H9 (cell line): ENCODE measurements at regions not wholly inside any gene's neighbourhood (a gene's known extent, or its start where the extent isn't known, plus 50 kb on each side); places are given as distances from the start of the nearest gene placed in this dataset.

Experiments
- DNase-seq: peaks from one replicate; pipeline ENCODE4 v3.0.0-alpha.2; 2017
- H2AFZ ChIP-seq: one replicate; pipeline ENCODE4 v1.6.1; 2013; ENCODE audit warnings: mild to moderate bottlenecking, low read length, control low read depth, moderate library complexity
- H2AK5ac ChIP-seq: 2 replicates; pipeline ENCODE4 v1.6.1; 2013; ENCODE audit warnings: low read length, control low read depth, mixed read lengths; ENCODE audit not compliant: insufficient read length
- H2BK120ac ChIP-seq: one replicate; pipeline ENCODE4 v1.6.1; 2013; ENCODE audit warnings: low read depth, mild to moderate bottlenecking, low read length, control low read depth, inconsistent platforms; ENCODE audit not compliant: poor library complexity, severe bottlenecking
- H2BK12ac ChIP-seq: 2 replicates; pipeline ENCODE4 v1.6.1; 2013; ENCODE audit warnings: low read length, control low read depth, mixed read lengths, low read depth; ENCODE audit not compliant: insufficient read length
- H2BK15ac ChIP-seq: 2 replicates; pipeline ENCODE4 v1.6.1; 2013; ENCODE audit warnings: low read depth, low read length, control low read depth
- H2BK20ac ChIP-seq: one replicate; pipeline ENCODE4 v1.6.1; 2013; ENCODE audit warnings: low read depth, mild to moderate bottlenecking, low read length, control low read depth, inconsistent platforms; ENCODE audit not compliant: poor library complexity, severe bottlenecking
- H2BK5ac ChIP-seq: 2 replicates; pipeline ENCODE4 v1.6.1; 2013; ENCODE audit warnings: low read length, control low read depth, mixed read lengths; ENCODE audit not compliant: insufficient read length
- H3K14ac ChIP-seq: 2 replicates; pipeline ENCODE4 v1.6.1; 2013; ENCODE audit warnings: low read length, control low read depth; ENCODE audit not compliant: insufficient read depth
- H3K18ac ChIP-seq: 2 replicates; pipeline ENCODE4 v1.6.1; 2013; ENCODE audit warnings: low read depth, mild to moderate bottlenecking, mixed read lengths, low read length, control low read depth; ENCODE audit not compliant: insufficient read length
- H3K23ac ChIP-seq: 2 replicates; pipeline ENCODE4 v1.6.1; 2013; ENCODE audit warnings: low read length, control low read depth, mixed read lengths, low read depth; ENCODE audit not compliant: insufficient read length
- H3K23me2 ChIP-seq: 2 replicates; pipeline ENCODE4 v1.6.1; 2013; ENCODE audit warnings: low read depth, mild to moderate bottlenecking, mixed read lengths, low read length, control low read depth; ENCODE audit not compliant: insufficient read length, poor library complexity, severe bottlenecking
- H3K27ac ChIP-seq: 2 replicates; pipeline ENCODE4 v1.5.1; 2013; ENCODE audit warnings: low read length, control low read depth, mixed read lengths, low read depth; ENCODE audit not compliant: insufficient read length
- H3K27me3 ChIP-seq: 2 replicates; pipeline ENCODE4 v1.6.1; 2013; ENCODE audit warnings: low read length, control low read depth, inconsistent platforms; ENCODE audit not compliant: insufficient read depth
- H3K4ac ChIP-seq: 2 replicates; pipeline ENCODE4 v1.6.1; 2013; ENCODE audit warnings: low read depth, mild to moderate bottlenecking, control low read depth, inconsistent platforms, low read length, moderate library complexity
- H3K4me1 ChIP-seq: 2 replicates; pipeline ENCODE4 v1.6.1; 2013; ENCODE audit warnings: low read length, control low read depth, inconsistent platforms; ENCODE audit not compliant: insufficient read depth
- H3K4me2 ChIP-seq: 2 replicates; pipeline ENCODE4 v1.6.1; 2013; ENCODE audit warnings: low read length, control low read depth, mixed read lengths; ENCODE audit not compliant: insufficient read length, insufficient read depth
- H3K56ac ChIP-seq: 2 replicates; pipeline ENCODE4 v1.6.1; 2013; ENCODE audit warnings: low read depth, mild to moderate bottlenecking, mixed read lengths, low read length, control low read depth; ENCODE audit not compliant: insufficient read length
- H3K79me1 ChIP-seq: 2 replicates; pipeline ENCODE4 v1.6.1; 2013; ENCODE audit warnings: low read depth, mild to moderate bottlenecking, moderate library complexity, low read length, control low read depth, inconsistent platforms; ENCODE audit not compliant: insufficient read depth, poor library complexity, severe bottlenecking
- H3K79me2 ChIP-seq: 2 replicates; pipeline ENCODE4 v1.6.1; 2013; ENCODE audit warnings: low read length, control low read depth, inconsistent platforms; ENCODE audit not compliant: insufficient read depth
- H3K9ac ChIP-seq: 2 replicates; pipeline ENCODE4 v1.6.1; 2013; ENCODE audit warnings: low read length, control low read depth, mixed read lengths; ENCODE audit not compliant: insufficient read length; ENCODE audit errors: extremely low read depth
- H3K9me3 ChIP-seq: one replicate; pipeline ENCODE4 v1.6.1; 2013; ENCODE audit warnings: low read depth, low read length, inconsistent platforms; ENCODE audit not compliant: control insufficient read depth
- H3T11ph ChIP-seq: one replicate; pipeline ENCODE4 v1.6.1; 2013; ENCODE audit warnings: mild to moderate bottlenecking, low read length, control low read depth, inconsistent platforms
- H4K20me1 ChIP-seq: one replicate; pipeline ENCODE4 v1.6.1; 2013; ENCODE audit not compliant: control insufficient read depth, insufficient read length, insufficient read depth
- H4K5ac ChIP-seq: 2 replicates; pipeline ENCODE4 v1.6.1; 2013; ENCODE audit warnings: low read depth, mild to moderate bottlenecking, mixed read lengths, low read length, control low read depth; ENCODE audit not compliant: insufficient read length
- H4K8ac ChIP-seq: replicated peaks from 2 replicates; pipeline ENCODE4 v1.6.1; 2013; ENCODE audit warnings: low read length, control low read depth, mixed read lengths, low read depth; ENCODE audit not compliant: insufficient read length
- H4K91ac ChIP-seq: 2 replicates; pipeline ENCODE4 v1.6.1; 2013; ENCODE audit warnings: low read depth, mild to moderate bottlenecking, moderate library complexity, mixed read lengths, low read length, control low read depth; ENCODE audit not compliant: insufficient read length
- H3K27ac Mint-ChIP-seq, 3 experiments: 2 replicates in 2 of 3; 3 replicates in 1 of 3; pipeline ENCODE4 v1.8.0; 2020 to 2021; ENCODE audit warnings: mixed read lengths in 3 of 3, mild to moderate bottlenecking in 1 of 3, moderate library complexity in 1 of 3
- H3K27me3 Mint-ChIP-seq: 2 replicates; pipeline ENCODE4 v1.8.0; 2021; ENCODE audit warnings: low read depth, mild to moderate bottlenecking, moderate library complexity, mixed read lengths
- H3K36me3 Mint-ChIP-seq, 3 experiments: 2 replicates in 2 of 3; 3 replicates in 1 of 3; pipeline ENCODE4 v1.8.0; 2020 to 2021; ENCODE audit warnings: low read depth in 3 of 3, mixed read lengths in 3 of 3; ENCODE audit not compliant: insufficient read depth in 1 of 3
- H3K4me1 Mint-ChIP-seq, 2 experiments: 2 replicates each; pipeline ENCODE4 v1.8.0; 2020; ENCODE audit warnings: mixed read lengths in 2 of 2
- H3K4me3 Mint-ChIP-seq, 2 experiments: 2 replicates in 1 of 2; 3 replicates in 1 of 2; pipeline ENCODE4 v1.8.0; 2020 to 2021; ENCODE audit warnings: mild to moderate bottlenecking in 2 of 2, mixed read lengths in 2 of 2, moderate library complexity in 1 of 2
- H3K9me3 Mint-ChIP-seq, 2 experiments: 2 replicates in 1 of 2; 3 replicates in 1 of 2; pipeline ENCODE4 v1.8.0; 2020; ENCODE audit warnings: mild to moderate bottlenecking in 2 of 2, mixed read lengths in 2 of 2, moderate library complexity in 1 of 2
- CTCF ChIP-seq: fragments of 200-600 bp; sonication (generic); conservative IDR thresholded peaks from 3 replicates; pipeline ENCODE4 v1.8.0; 2021; ENCODE audit warnings: antibody characterized with exemption, mild to moderate bottlenecking
- WGBS: extraction: QIAGEN DNeasy Blood & Tissue Kit; methylation state at CpG from one replicate; pipeline ENCODE4 v1.1.7; 2013; ENCODE audit warnings: missing lambda C conversion rate, low lambda C conversion rate, mixed read lengths; ENCODE audit not compliant: insufficient read length; ENCODE audit errors: extremely low coverage; 5-methylcytosine and 5-hydroxymethylcytosine counted together

DNA sequence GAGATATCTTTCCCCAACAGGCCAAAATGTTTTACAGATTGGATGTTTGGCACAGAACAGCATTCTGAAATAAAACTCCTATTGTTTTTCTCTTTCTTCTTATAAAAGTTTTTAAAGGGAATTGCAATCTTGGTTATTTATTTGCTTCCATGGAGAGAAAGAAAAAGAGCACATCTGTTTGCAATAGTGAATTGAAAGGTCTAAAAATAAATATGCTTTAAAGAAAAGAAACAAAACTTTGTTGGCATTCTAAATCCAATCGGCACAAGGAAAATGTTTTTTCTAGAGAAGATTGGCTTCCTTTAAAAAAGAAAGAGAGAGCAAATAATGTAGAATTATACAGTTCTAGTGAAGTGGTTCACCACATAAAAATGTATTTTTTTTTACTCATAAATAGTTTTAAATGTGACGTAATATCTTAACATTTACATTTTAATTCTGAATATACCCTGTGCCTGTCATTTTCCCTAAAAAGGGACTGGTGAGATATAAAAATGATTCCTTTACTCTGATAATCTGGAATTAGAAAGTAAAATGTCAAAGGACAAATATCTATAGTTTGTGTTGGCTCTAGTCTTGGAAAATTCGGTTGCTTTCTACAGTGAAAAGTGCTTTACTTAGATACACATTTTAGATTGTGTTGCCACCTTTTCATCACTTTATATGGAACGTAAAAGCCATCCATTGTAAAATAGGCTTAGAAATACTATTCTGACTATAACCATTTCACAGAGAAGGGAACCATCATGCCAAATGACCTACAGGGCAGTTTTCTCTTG lies 257.4 kb upstream of the CBLB start:
- H3K4me1 ChIP-seq: no peaks in the 10 kb centered on the region
- H3K9ac ChIP-seq: no peak overlapping the region
- no peak overlapping the region for H2BK20ac ChIP-seq
- no peaks in the 10 kb centered on the region for H3K27me3 ChIP-seq
- Mint-ChIP-seq H3K4me1 (peaks cover 10% of the 10 kb centered on the region in 2 experiments), H3K9me3 (no peaks in the 10 kb centered on the region), H3K27me3 (no peaks in the 10 kb centered on the region), H3K27ac (peak overlapping the region in 1 of 3 experiments; percentile 7; a peak in 1 of 7 replicates), H3K4me3 (no peak overlapping the region), H3K36me3 (no peaks in the 10 kb centered on the region)
- H2BK12ac ChIP-seq: no peak overlapping the region
- no peaks in the 10 kb centered on the region for H3K9me3 ChIP-seq
- no peaks in the 10 kb centered on the region for H4K20me1 ChIP-seq
- H3K23ac ChIP-seq: no peak overlapping the region
- H2BK15ac ChIP-seq: no peak overlapping the region
- H3K23me2 ChIP-seq: no peaks in the 10 kb centered on the region
- no peaks in the 10 kb centered on the region for H3K79me1 ChIP-seq
- TF ChIP-seq CTCF: no peak
- no peak overlapping the region for H3T11ph ChIP-seq
- H4K5ac ChIP-seq: no peak overlapping the region
- no peak overlapping the region for H3K18ac ChIP-seq
- H3K56ac ChIP-seq: no peak overlapping the region
- no peak overlapping the region for H4K8ac ChIP-seq
- DNase-seq: no peak
- H2AFZ ChIP-seq: no peak overlapping the region
- no peaks in the 10 kb centered on the region for H3K79me2 ChIP-seq
- H3K27ac ChIP-seq: no peak overlapping the region
- H4K91ac ChIP-seq: no peak overlapping the region
- H2AK5ac ChIP-seq: no peak overlapping the region
- no peak overlapping the region for H3K4me2 ChIP-seq
- no peak overlapping the region for H3K14ac ChIP-seq
- H2BK120ac ChIP-seq: no peak overlapping the region
- WGBS: no CpG with 5 or more reads among the region's 4 CpGs
- no peak overlapping the region for H2BK5ac ChIP-seq
- no peak overlapping the region for H3K4ac ChIP-seq
